Trophoblast cell (in vitro differentiated cells and primary cell): ENCODE measurements at regions not wholly inside any gene's neighbourhood (a gene's known extent, or its start where the extent isn't known, plus 50 kb on each side); places are given as distances from the start of the nearest gene placed in this dataset.

ENCODE experiments used
- DNase-seq, 2 donors: peaks; one replicate each; pipeline ENCODE4 v3.0.0-alpha.2; 2016
- H2AFZ ChIP-seq: 2 replicates; pipeline ENCODE4 v1.6.1; 2013; ENCODE audit warnings: low read length, moderate library complexity, mild to moderate bottlenecking; ENCODE audit not compliant: insufficient read depth, poor library complexity
- H2AK5ac ChIP-seq: 2 replicates; pipeline ENCODE4 v1.6.1; 2013; ENCODE audit warnings: mild to moderate bottlenecking, low read length
- H2BK120ac ChIP-seq: 2 replicates; pipeline ENCODE4 v1.6.1; 2013; ENCODE audit warnings: low read length, mild to moderate bottlenecking, moderate library complexity; ENCODE audit not compliant: insufficient read depth, poor library complexity
- H2BK12ac ChIP-seq: 2 replicates; pipeline ENCODE4 v1.6.1; 2013; ENCODE audit warnings: mild to moderate bottlenecking, low read length, moderate library complexity
- H2BK5ac ChIP-seq: 2 replicates; pipeline ENCODE4 v1.6.1; 2013; ENCODE audit warnings: low read length, low read depth, moderate library complexity, mild to moderate bottlenecking; ENCODE audit not compliant: poor library complexity
- H3K14ac ChIP-seq: 2 replicates; pipeline ENCODE4 v1.6.1; 2013; ENCODE audit warnings: mild to moderate bottlenecking, low read length
- H3K18ac ChIP-seq: 2 replicates; pipeline ENCODE4 v1.6.1; 2013; ENCODE audit warnings: mild to moderate bottlenecking, low read length
- H3K23ac ChIP-seq: 2 replicates; pipeline ENCODE4 v1.6.1; 2013; ENCODE audit warnings: low read length
- H3K27ac ChIP-seq: 2 replicates; pipeline ENCODE4 v1.5.1; 2013; ENCODE audit warnings: low read depth, mild to moderate bottlenecking, inconsistent platforms, low read length, moderate library complexity
- H3K27me3 ChIP-seq: 2 replicates; pipeline ENCODE4 v1.6.1; 2013; ENCODE audit warnings: inconsistent platforms, mild to moderate bottlenecking, low read length, moderate library complexity; ENCODE audit not compliant: insufficient read depth
- H3K36me3 ChIP-seq, 2 experiments: 1 replicate in 1 of 2; 2 replicates in 1 of 2; pipeline ENCODE4 v1.6.1; 2013; ENCODE audit warnings: low read length in 2 of 2, mild to moderate bottlenecking in 2 of 2, moderate library complexity in 1 of 2; ENCODE audit not compliant: insufficient read depth in 2 of 2, control insufficient read depth in 1 of 2
- H3K4ac ChIP-seq: 2 replicates; pipeline ENCODE4 v1.6.1; 2013; ENCODE audit warnings: low read depth, mild to moderate bottlenecking, low read length, moderate library complexity
- H3K4me1 ChIP-seq, 2 experiments: 1 replicate in 1 of 2; 2 replicates in 1 of 2; pipeline ENCODE4 v1.6.1; 2013; ENCODE audit warnings: low read length in 2 of 2, mild to moderate bottlenecking in 2 of 2, moderate library complexity in 1 of 2; ENCODE audit not compliant: insufficient read depth in 2 of 2, control insufficient read depth in 1 of 2
- H3K4me2 ChIP-seq: 2 replicates; pipeline ENCODE4 v1.6.1; 2013; ENCODE audit warnings: inconsistent platforms, mild to moderate bottlenecking, low read length, moderate library complexity
- H3K4me3 ChIP-seq: 2 replicates; pipeline ENCODE4 v1.5.1; 2013; ENCODE audit warnings: mild to moderate bottlenecking, low read depth, low read length, inconsistent platforms
- H3K79me1 ChIP-seq: one replicate; pipeline ENCODE4 v1.6.1; 2013; ENCODE audit warnings: low read length
- H3K79me2 ChIP-seq: 2 replicates; pipeline ENCODE4 v1.6.1; 2013; ENCODE audit warnings: low read length, mild to moderate bottlenecking; ENCODE audit not compliant: control insufficient read depth, insufficient read depth, poor library complexity
- H3K9ac ChIP-seq: 2 replicates; pipeline ENCODE4 v1.6.1; 2013; ENCODE audit warnings: mild to moderate bottlenecking, low read length
- H3K9me3 ChIP-seq: 2 replicates; pipeline ENCODE4 v1.6.1; 2013; ENCODE audit warnings: low read depth, mild to moderate bottlenecking, control low read depth, inconsistent platforms, low read length; ENCODE audit not compliant: insufficient read depth
- H4K12ac ChIP-seq: 2 replicates; pipeline ENCODE4 v1.6.1; 2013; ENCODE audit warnings: low read depth, mild to moderate bottlenecking, low read length, moderate library complexity
- H4K8ac ChIP-seq: 2 replicates; pipeline ENCODE4 v1.6.1; 2013; ENCODE audit warnings: low read depth, mild to moderate bottlenecking, low read length, moderate library complexity
- H4K91ac ChIP-seq: one replicate; pipeline ENCODE4 v1.6.1; 2013; ENCODE audit warnings: low read depth, mild to moderate bottlenecking, low read length, moderate library complexity
- WGBS: extraction: QIAGEN DNeasy Blood & Tissue Kit; methylation state at CpG from one replicate; pipeline ENCODE4 v1.1.7; 2013; ENCODE audit warnings: missing lambda C conversion rate; ENCODE audit not compliant: insufficient read length, insufficient coverage; ENCODE audit errors: extremely low coverage; 5-methylcytosine and 5-hydroxymethylcytosine counted together

DNA sequence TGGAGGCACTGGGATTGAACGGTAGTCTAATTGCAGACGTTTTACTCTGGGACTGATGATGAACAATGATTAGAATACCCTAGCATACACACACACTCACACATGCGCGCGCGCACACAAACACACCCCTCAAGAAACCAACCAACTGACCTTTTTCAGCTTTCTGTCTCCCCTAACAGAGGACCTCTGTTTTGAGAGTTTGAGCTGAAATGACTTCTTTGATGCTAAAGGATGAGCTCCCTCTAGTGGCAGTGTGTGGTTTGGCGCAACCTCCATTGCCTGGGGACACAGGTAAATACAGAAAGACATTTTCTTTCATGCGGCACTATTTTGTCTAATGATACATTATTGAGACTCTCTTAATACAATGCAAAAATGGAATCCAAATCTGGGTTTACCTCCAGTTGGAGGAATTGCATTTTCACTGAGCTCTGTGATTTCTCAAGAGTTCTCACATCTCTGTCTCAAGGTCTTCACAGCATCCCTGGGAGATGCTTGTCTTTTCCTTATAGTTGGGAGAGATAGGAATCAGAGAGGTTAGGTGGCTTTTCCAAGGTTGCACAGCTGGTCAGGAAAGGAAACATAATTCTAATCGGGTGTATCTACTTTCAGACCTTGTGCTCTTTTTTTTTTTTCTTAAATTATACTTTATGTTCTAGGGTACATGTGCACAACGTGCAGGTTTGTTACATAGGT lies 187.5 kb downstream of the TMEM38B start:
- Histone ChIP-seq H2AFZ (no peak overlapping the region), H3K4me1 (no peaks in the 10 kb centered on the region), H3K23ac (no peak overlapping the region), H3K79me2 (no peaks in the 10 kb centered on the region), H3K4me3 (no peak overlapping the region), H2BK12ac (no peak overlapping the region), H3K4me2 (no peak overlapping the region), H4K91ac (no peak overlapping the region), H2AK5ac (no peak overlapping the region), H3K9ac (no peak overlapping the region), H3K4ac (no peak overlapping the region), H3K79me1 (no peaks in the 10 kb centered on the region), H3K27ac (no peak overlapping the region), H3K18ac (no peak overlapping the region), H3K9me3 (no peaks in the 10 kb centered on the region), H3K14ac (no peak overlapping the region), H4K8ac (no peak overlapping the region), H2BK120ac (no peak overlapping the region), H3K36me3 (no peaks in the 10 kb centered on the region), H2BK5ac (no peak overlapping the region), H3K27me3 (no peaks in the 10 kb centered on the region), H4K12ac (no peak overlapping the region)
- WGBS, result no CpG with 5 or more reads among the region's 10 CpGs
- DNase-seq, result peak; percentile 57 to 87

DNA sequence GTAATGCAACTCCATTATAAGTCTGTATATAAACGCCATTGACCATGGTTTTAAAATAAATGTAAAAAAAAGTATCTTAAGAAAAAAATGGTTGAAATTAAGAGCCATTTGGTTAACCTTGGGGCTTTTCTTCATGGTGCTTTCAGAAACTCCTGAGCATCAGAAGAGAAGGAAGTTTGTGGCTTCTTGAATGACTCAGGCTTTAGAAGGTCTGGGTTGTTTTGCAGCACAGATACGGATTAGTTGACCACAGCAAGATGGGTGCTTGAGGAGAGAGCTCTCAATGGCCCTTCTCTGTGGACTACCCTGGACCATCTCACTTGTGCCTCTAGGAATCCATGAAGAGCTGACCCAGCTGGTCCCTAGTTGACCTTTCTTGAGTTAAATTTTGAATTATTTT lies 189.5 kb downstream of the TMEM38B start:
- Histone ChIP-seq H2BK5ac (no peak overlapping the region), H2BK120ac (no peak overlapping the region)
- no CpG with 5 or more reads among the region's 2 CpGs for WGBS

DNA sequence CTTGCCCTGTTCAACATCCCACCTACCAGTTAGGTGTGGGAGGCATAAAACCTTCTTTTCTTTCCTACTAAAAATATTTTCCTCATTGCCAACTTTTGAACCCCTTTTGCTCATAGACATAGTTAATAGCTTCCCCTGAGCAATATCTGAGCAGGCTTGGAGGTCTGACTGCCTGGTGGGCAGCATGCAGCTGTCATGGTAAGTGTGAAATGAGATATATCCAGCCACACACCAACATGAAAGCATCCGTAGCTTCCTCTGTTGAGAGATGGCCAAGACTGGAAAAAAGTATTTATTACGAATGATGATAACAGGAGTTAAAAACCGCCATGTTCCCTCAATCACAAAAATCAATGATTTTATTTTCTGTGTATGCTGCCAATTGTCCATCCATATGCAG lies 190.1 kb downstream of the TMEM38B start:
- Histone ChIP-seq H3K18ac (no peak overlapping the region), H2BK12ac (no peak overlapping the region), H3K79me1 (no peaks in the 10 kb centered on the region), H3K9me3 (no peaks in the 10 kb centered on the region), H2BK120ac (no peak overlapping the region), H2BK5ac (no peak overlapping the region), H3K27ac (no peak overlapping the region), H3K4me3 (no peak overlapping the region), H3K27me3 (no peaks in the 10 kb centered on the region), H4K91ac (no peak overlapping the region), H3K4ac (no peak overlapping the region), H3K9ac (no peak overlapping the region), H3K36me3 (no peaks in the 10 kb centered on the region), H3K4me2 (no peak overlapping the region), H2AFZ (no peak overlapping the region), H2AK5ac (no peak overlapping the region), H3K23ac (no peak overlapping the region), H4K12ac (no peak overlapping the region), H3K4me1 (no peaks in the 10 kb centered on the region), H4K8ac (no peak overlapping the region), H3K79me2 (no peaks in the 10 kb centered on the region), H3K14ac (no peak overlapping the region)
- WGBS, result no CpG with 5 or more reads among the region's 3 CpGs
- no peak for DNase-seq

More for the DNA sequence above, 189.5 kb downstream of the TMEM38B start:
- no peaks in the 10 kb centered on the region for H3K27me3 ChIP-seq
- no peak overlapping the region for H3K23ac ChIP-seq
- H3K14ac ChIP-seq, result no peak overlapping the region
- H3K4me1 ChIP-seq, result no peaks in the 10 kb centered on the region
- no peak overlapping the region for H4K12ac ChIP-seq
- no peaks in the 10 kb centered on the region for H3K9me3 ChIP-seq
- no peak overlapping the region for H2AK5ac ChIP-seq
- H3K9ac ChIP-seq, result no peak overlapping the region
- H2BK12ac ChIP-seq, result no peak overlapping the region
- no peak overlapping the region for H3K27ac ChIP-seq
- no peaks in the 10 kb centered on the region for H3K79me1 ChIP-seq
- H3K4me2 ChIP-seq, result no peak overlapping the region
- H3K4ac ChIP-seq, result no peak overlapping the region
- no peak overlapping the region for H2AFZ ChIP-seq
- H4K91ac ChIP-seq, result no peak overlapping the region
- H3K79me2 ChIP-seq, result no peaks in the 10 kb centered on the region
- no peak overlapping the region for H3K18ac ChIP-seq
- no peak for DNase-seq
- no peak overlapping the region for H3K4me3 ChIP-seq
- H4K8ac ChIP-seq, result no peak overlapping the region
- H3K36me3 ChIP-seq, result no peaks in the 10 kb centered on the region

DNA sequence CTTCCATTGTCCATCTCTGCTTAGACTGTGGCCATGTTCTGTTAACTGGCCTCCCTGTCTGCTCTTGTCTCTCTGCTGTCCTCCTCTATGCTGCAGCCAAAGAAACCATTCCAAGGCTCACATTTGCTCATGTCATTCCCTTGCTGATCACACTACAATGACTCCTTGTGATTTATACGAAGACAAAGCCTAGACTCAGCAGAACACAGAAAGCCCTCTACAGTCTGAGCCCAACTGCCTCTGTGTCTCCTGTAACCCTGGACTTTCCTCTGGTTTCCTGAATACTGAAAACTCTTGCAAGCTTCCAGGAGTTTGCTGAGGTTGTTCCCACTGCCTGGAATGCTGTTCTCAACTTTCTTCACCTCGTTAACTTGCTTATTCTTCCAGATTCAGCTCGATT lies 191.8 kb downstream of the TMEM38B start:
- H2AFZ ChIP-seq, result no peak overlapping the region
- H3K79me1 ChIP-seq, result no peaks in the 10 kb centered on the region
- no peaks in the 10 kb centered on the region for H3K9me3 ChIP-seq
- H4K8ac ChIP-seq, result no peak overlapping the region
- H3K79me2 ChIP-seq, result no peaks in the 10 kb centered on the region
- H4K91ac ChIP-seq, result no peak overlapping the region
- no peak overlapping the region for H3K4ac ChIP-seq
- no peak overlapping the region for H3K14ac ChIP-seq
- no peak overlapping the region for H3K4me2 ChIP-seq
- no peak overlapping the region for H2BK120ac ChIP-seq
- H3K4me1 ChIP-seq, result peaks cover 0 to 3% of the 10 kb centered on the region in 2 experiments
- no peak overlapping the region for H3K4me3 ChIP-seq
- H3K18ac ChIP-seq, result no peak overlapping the region
- no peak overlapping the region for H2BK12ac ChIP-seq
- no CpG with 5 or more reads among the region's 3 CpGs for WGBS
- H3K23ac ChIP-seq, result peak overlapping the region; percentile 63
- DNase-seq, result no peak
- H2AK5ac ChIP-seq, result no peak overlapping the region
- H3K27me3 ChIP-seq, result no peaks in the 10 kb centered on the region
- no peaks in the 10 kb centered on the region for H3K36me3 ChIP-seq
- no peak overlapping the region for H3K9ac ChIP-seq
- H2BK5ac ChIP-seq, result no peak overlapping the region
- no peak overlapping the region for H4K12ac ChIP-seq
- no peak overlapping the region for H3K27ac ChIP-seq
